Lower leg skin (tissue), 4 donors: ENCODE measurements at regions not wholly inside any gene's neighbourhood (a gene's known extent, or its start where the extent isn't known, plus 50 kb on each side); places are given as distances from the start of the nearest gene placed in this dataset.

ENCODE experiments used
- DNase-seq, 2 donors: peaks; one replicate each; pipeline ENCODE4 v3.0.0-alpha.2; 2019; ENCODE audit warnings: low spot score in 2 of 2
- H3K4me3 ChIP-seq: fragments of 200-600 bp; sonication (generic); 2 replicates; pipeline ENCODE4 v1.5.1; 2017; ENCODE audit warnings: mild to moderate bottlenecking, low read depth; ENCODE audit not compliant: poor library complexity, severe bottlenecking
- CTCF ChIP-seq, 3 donors: fragments of 450-650 bp; IDR thresholded peaks; one replicate each; pipeline ENCODE4 v1.5.1; 2016; ENCODE audit warnings: antibody characterized with exemption in 3 of 3, mild to moderate bottlenecking in 3 of 3, moderate library complexity in 2 of 3
- POLR2A ChIP-seq, 2 donors: fragments of 450-650 bp; IDR thresholded peaks; one replicate each; pipeline ENCODE4 v1.6.1; 2016 to 2017; ENCODE audit warnings: antibody characterized with exemption in 2 of 2, mild to moderate bottlenecking in 1 of 2, moderate library complexity in 1 of 2
- WGBS, 2 donors: methylation state at CpG; one replicate each; pipeline ENCODE4 v1.1.5; 2018; 5-methylcytosine and 5-hydroxymethylcytosine counted together
- intact Hi-C: fragments of 100-400 bp; cut with DNase I; formaldehyde crosslinking; loops from one replicate; pipeline ENCODE4 v1.15.0; 2023; ENCODE audit warnings: low total_unique reads

GRCh38 chr5:29697785-29698414 is 1495.6 kb upstream of the CDH6 start:
- no peak overlapping the region for H3K4me3 ChIP-seq
- intact Hi-C loops: no loop called here
- DNase-seq: no peak
- 80 to 82% methylated on average over 9 of the region's 9 CpGs for WGBS, 2 donors
- TF ChIP-seq POLR2A (IDR thresholded peaks at IDR 0.05): no peak
- TF ChIP-seq CTCF (IDR thresholded peaks at IDR 0.05): no peak

GRCh38 chr5:29697278-29697677 is 1496.2 kb upstream of the CDH6 start:
- no peak overlapping the region for H3K4me3 ChIP-seq
- no peak for TF ChIP-seq CTCF (IDR thresholded peaks at IDR 0.05)
- no peak for DNase-seq
- 55 to 62% methylated on average over 2 of the region's 2 CpGs for WGBS, 2 donors
- intact Hi-C loops: no loop called here

- H3K4me3 ChIP-seq: no peak overlapping the region
- intact Hi-C loops: no loop called here
- no peak for DNase-seq
- TF ChIP-seq POLR2A (IDR thresholded peaks at IDR 0.05) (no peak), CTCF (IDR thresholded peaks at IDR 0.05) (no peak)
- WGBS, 2 donors: 32 to 49% methylated on average over 3 of the region's 3 CpGs
Measured at GRCh38 chr5:29672678-29673077, 1520.8 kb upstream of the CDH6 start.

GRCh38 chr5:29662876-29663275 is 1530.6 kb upstream of the CDH6 start:
- DNase-seq: no peak
- intact Hi-C loops: no loop called here
- no peak overlapping the region for H3K4me3 ChIP-seq
- no peak for TF ChIP-seq POLR2A (IDR thresholded peaks at IDR 0.05)
- TF ChIP-seq CTCF (IDR thresholded peaks at IDR 0.05): no peak
- 61% methylated on average over 2 of the region's 2 CpGs for WGBS, 2 donors

GRCh38 chr5:29654954-29655353 is 1538.5 kb upstream of the CDH6 start:
- intact Hi-C loops: no loop called here

More at GRCh38 chr5:29654954-29655353, 1538.5 kb upstream of the CDH6 start:
- H3K4me3 ChIP-seq: no peak overlapping the region
- TF ChIP-seq POLR2A (IDR thresholded peaks at IDR 0.05): no peak
- TF ChIP-seq CTCF (IDR thresholded peaks at IDR 0.05): no peak
- no peak for DNase-seq
- 28 to 30% methylated on average over 1 of the region's 1 CpG for WGBS, 2 donors
